Stimulated activated CD8-positive, alpha-beta memory T cell treated with anti-CD3 and anti-CD28 coated beads, Interleukin-7, amount 100 ng/mL, for 24 hours (primary cell): ENCODE measurements at regions not wholly inside any gene's neighbourhood (a gene's known extent, or its start where the extent isn't known, plus 50 kb on each side); places are given as distances from the start of the nearest gene placed in this dataset.

Source experiments
- DNase-seq: peaks from one replicate; pipeline ENCODE4 v3.0.0-alpha.2; 2020; ENCODE audit warnings: low read depth

GRCh38 chr16:79656553-79657115, 56.1 kb upstream of the MAF start:
- no peak for DNase-seq

DNA sequence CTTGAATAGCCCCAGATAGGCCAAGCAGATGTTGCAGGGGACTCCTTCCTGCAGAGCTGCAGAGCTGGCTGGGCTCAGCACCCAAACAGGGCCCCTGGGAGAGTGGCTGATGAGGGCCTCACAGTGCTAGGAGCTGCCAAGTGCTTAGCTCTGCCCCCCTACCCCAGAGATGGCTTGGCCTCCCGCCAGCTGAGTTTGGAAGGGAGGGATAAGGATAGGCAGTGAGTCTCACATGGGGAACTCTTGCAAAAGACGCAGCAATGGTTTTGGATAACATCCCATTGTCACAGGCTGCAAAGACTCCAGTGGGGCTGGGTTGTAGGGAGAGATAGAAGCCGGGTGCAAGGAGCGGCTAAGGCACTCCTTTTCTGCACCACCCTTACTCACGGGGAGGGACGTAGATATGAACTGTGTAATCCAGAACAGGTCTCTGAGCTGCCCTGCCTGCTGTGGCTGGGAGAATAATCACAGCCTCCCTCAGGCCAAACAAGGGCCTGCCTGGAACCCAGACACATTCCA, 52.9 kb upstream of the MAF start:
- no peak for DNase-seq

DNA sequence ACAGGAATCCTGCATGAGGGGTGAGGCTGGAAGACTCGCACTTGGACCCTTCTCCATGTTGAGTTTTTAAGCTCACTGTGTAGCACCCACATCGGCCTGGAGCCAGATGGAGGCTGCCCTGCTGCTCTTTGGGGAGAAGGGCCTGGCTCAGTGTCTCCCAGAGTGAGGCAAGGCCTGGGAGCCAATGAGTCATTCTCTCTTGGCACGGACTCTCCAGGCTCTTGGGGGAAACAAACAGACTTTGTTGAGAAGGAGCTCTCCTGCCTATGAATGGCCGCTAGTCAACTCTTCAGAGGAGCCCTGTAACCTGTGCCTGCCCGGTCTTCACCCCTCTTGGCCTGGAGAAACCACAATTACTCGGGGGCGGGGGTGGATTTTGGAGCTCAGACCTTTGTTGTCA, 50.8 kb upstream of the MAF start:
- no peak for DNase-seq
